OCI-LY3 (cell line): ENCODE measurements at regions not wholly inside any gene's neighbourhood (a gene's known extent, or its start where the extent isn't known, plus 50 kb on each side); places are given as distances from the start of the nearest gene placed in this dataset.

Experiments used
- H2AFZ ChIP-seq: fragments of 200-600, 300-600 bp; shearing (Covaris generic); 2 replicates; pipeline ENCODE4 v1.6.0; 2014; ENCODE audit warnings: antibody characterized with exemption, low read depth, low read length
- H3K27ac ChIP-seq: fragments of 200-600, 300-600 bp; sonication (generic); 2 replicates; pipeline ENCODE4 v1.5.1; 2014; ENCODE audit warnings: mild to moderate bottlenecking, low read length, moderate library complexity, mixed read lengths
- H3K27me3 ChIP-seq: fragments of 200-600, 300-600 bp; sonication (generic); 2 replicates; pipeline ENCODE4 v1.6.1; 2014; ENCODE audit warnings: low read depth, low read length, mixed read lengths
- H3K36me3 ChIP-seq: fragments of 200-600, 300-600 bp; sonication (generic); replicated peaks from 2 replicates; pipeline ENCODE3; 2014; ENCODE audit warnings: low read depth, low read length, mixed read lengths
- H3K4me1 ChIP-seq: fragments of 300-600, 200-600 bp; sonication (generic); 2 replicates; pipeline ENCODE4 v1.6.1; 2014; ENCODE audit warnings: low read length, mixed read lengths
- H3K4me2 ChIP-seq: fragments of 200-600, 300-600 bp; sonication (generic); 2 replicates; pipeline ENCODE4 v1.6.1; 2014; ENCODE audit warnings: low read length, mixed read lengths
- H3K4me3 ChIP-seq: fragments of 300-600, 200-600 bp; sonication (generic); 2 replicates; pipeline ENCODE4 v1.5.1; 2014; ENCODE audit warnings: antibody characterized with exemption, mild to moderate bottlenecking, low read length, moderate library complexity
- H3K79me2 ChIP-seq: fragments of 300-600, 200-600 bp; shearing (Covaris generic); 2 replicates; pipeline ENCODE4 v1.6.1; 2014; ENCODE audit warnings: mild to moderate bottlenecking, low read length, mixed read lengths
- H3K9ac ChIP-seq: fragments of 300-600, 200-600 bp; shearing (Covaris generic); 2 replicates; pipeline ENCODE4 v1.6.0; 2014; ENCODE audit warnings: mild to moderate bottlenecking, low read length, moderate library complexity
- H3K9me3 ChIP-seq: fragments of 200-600, 300-600 bp; shearing (Covaris generic); 2 replicates; pipeline ENCODE4 v1.6.1; 2014; ENCODE audit warnings: low read length, mixed read lengths; ENCODE audit not compliant: insufficient read depth
- H4K20me1 ChIP-seq: fragments of 200-600, 300-600 bp; sonication (generic); 2 replicates; pipeline ENCODE4 v1.6.1; 2016; ENCODE audit warnings: low read length, mixed read lengths; ENCODE audit not compliant: insufficient read depth
- CTCF ChIP-seq: fragments of 200-600, 300-600 bp; sonication (generic); IDR thresholded peaks from 2 replicates; pipeline ENCODE4 v1.5.1; 2014; ENCODE audit warnings: antibody characterized with exemption, low read length, low read depth
- EZH2phosphoT487 ChIP-seq: fragments of 200-600 bp; shearing (Covaris generic); IDR thresholded peaks from 2 replicates; pipeline ENCODE4 v1.6.1; 2018; ENCODE audit warnings: antibody characterized with exemption, mixed run types, low read depth

DNA sequence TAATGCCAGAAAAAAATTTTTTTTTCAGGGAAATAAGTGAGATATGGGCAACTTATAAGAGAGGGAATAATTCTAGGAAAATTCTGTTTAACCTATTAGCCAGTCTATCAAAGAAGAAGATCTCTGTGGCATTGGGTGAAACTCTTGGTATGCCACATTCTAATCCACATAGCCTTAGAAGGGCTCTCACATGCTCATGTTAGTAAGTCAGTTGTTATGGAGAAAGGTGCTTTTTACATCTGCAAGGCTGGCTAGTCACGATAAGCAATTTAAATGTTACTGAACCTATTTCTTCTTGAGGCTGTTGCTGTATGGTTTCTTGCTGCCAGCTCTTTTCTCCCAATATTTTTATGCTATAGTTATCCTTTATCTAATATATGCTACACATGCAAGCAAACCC lies 89.9 kb upstream of the MAGI1 start:
- Histone ChIP-seq H3K27me3 (peaks cover 3% of the 10 kb centered on the region; the same call in 1 of the 2 replicates), H3K27ac (no peak overlapping the region), H3K4me1 (no peaks in the 10 kb centered on the region), H3K4me2 (no peak overlapping the region), H3K4me3 (no peak overlapping the region), H3K79me2 (no peaks in the 10 kb centered on the region), H4K20me1 (no peaks in the 10 kb centered on the region), H2AFZ (no peak overlapping the region), H3K36me3 (no peaks in the 10 kb centered on the region), H3K9ac (no peak overlapping the region), H3K9me3 (no peaks in the 10 kb centered on the region)
- TF ChIP-seq EZH2phosphoT487 = no peak
- no peak for TF ChIP-seq CTCF

DNA sequence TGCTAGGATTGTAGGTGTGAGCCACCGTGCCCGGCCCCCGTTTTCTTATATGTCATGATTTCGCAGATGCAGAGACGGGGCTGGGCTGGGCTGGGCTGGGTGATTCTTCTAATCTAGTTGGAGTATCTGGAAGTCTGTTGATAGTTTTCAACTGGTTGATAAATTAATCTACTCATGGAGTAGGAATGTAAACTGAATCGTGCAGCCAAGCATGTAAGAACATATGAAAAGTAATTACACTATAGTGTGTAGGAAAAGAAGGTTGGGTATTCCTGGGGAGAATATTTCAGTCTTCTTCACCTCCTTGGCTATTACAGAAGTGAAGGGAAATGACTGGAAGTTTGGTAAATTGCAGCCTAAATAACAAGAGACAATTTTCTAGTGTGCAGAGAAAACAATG lies 82.6 kb upstream of the MAGI1 start:
- H3K4me3 ChIP-seq = no peak overlapping the region
- H3K27ac ChIP-seq = no peak overlapping the region
- TF ChIP-seq CTCF = no peak
- TF ChIP-seq EZH2phosphoT487 = no peak
- H2AFZ ChIP-seq = no peak overlapping the region
- H3K36me3 ChIP-seq = no peaks in the 10 kb centered on the region
- H4K20me1 ChIP-seq = no peaks in the 10 kb centered on the region
- no peaks in the 10 kb centered on the region for H3K9me3 ChIP-seq
- no peak overlapping the region for H3K4me2 ChIP-seq
- peaks cover 7% of the 10 kb centered on the region for H3K27me3 ChIP-seq
- peaks cover 6% of the 10 kb centered on the region; the same call in 1 of the 2 replicates for H3K4me1 ChIP-seq
- no peaks in the 10 kb centered on the region for H3K79me2 ChIP-seq
- H3K9ac ChIP-seq = no peak overlapping the region

DNA sequence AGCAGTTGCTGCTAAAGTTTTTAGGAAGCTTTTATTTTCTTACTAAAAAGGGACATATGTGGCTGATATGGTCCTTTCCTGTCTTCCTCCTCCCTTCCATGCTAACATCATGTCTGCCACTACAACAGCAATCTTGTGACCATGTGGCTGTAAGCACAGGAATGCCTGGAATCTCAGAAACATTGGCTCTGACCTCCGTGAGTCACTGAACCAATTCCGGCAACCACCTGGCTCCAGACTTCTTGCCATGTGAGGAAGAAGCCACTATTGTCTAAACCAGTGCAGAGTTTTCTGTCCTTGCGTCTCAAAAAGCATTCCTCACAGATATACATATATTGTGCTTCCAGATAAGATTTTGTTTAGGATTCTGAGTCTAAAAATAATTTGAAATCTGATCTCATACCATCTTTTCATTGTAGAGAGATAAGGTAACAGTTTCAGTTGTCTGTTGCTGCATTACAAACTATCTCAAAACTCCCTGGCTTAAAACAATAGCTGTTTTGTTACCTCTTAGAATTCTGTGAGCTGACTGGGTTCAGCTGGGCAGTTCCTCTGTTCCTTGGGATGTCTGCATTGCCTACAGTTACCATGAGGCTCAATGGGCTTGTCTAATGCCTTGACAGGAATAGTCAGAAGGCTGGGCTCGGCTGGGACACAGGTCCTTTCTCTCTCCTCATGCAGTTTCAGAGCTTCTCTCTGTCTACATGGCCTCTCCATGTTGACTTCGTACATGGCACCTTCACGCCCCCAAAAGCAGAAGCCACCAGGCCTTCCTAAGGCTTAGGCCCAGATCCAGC lies 77.3 kb upstream of the MAGI1 start:
- Histone ChIP-seq H3K4me2 (no peak overlapping the region), H3K79me2 (no peaks in the 10 kb centered on the region), H3K4me3 (no peak overlapping the region), H3K27ac (no peak overlapping the region), H3K9ac (no peak overlapping the region), H3K27me3 (peaks cover 11% of the 10 kb centered on the region), H3K9me3 (no peaks in the 10 kb centered on the region), H2AFZ (no peak overlapping the region), H4K20me1 (no peaks in the 10 kb centered on the region), H3K4me1 (peaks cover 6% of the 10 kb centered on the region; the same call in 1 of the 2 replicates), H3K36me3 (no peaks in the 10 kb centered on the region)
- TF ChIP-seq EZH2phosphoT487 = no peak
- no peak for TF ChIP-seq CTCF

DNA sequence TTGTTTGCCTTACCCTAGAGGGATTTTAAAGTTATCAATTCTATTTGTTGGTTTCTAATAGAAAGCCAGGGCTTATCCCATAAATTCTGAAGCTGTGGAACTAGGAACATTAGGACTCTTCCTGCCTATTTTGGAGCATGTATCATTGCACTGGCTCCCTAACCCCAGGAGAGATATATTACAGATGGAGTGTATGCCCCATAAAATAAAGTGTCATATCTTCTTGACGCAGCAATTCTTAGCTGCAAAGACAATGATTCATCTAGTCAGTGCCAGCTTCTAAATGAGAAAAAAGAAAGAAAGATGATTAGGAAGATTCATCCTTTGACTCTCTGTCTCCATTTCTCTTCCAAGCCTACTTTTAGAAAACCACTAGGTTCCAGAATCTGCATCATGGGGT lies 74.8 kb upstream of the MAGI1 start:
- H4K20me1 ChIP-seq = no peaks in the 10 kb centered on the region
- H3K9ac ChIP-seq = no peak overlapping the region
- H2AFZ ChIP-seq = no peak overlapping the region
- no peaks in the 10 kb centered on the region for H3K79me2 ChIP-seq
- TF ChIP-seq EZH2phosphoT487 = no peak
- TF ChIP-seq CTCF = no peak
- H3K27me3 ChIP-seq = peaks cover 11% of the 10 kb centered on the region
- H3K4me2 ChIP-seq = no peak overlapping the region
- H3K4me3 ChIP-seq = no peak overlapping the region
- no peak overlapping the region for H3K27ac ChIP-seq
- H3K9me3 ChIP-seq = no peaks in the 10 kb centered on the region
- no peaks in the 10 kb centered on the region for H3K36me3 ChIP-seq
- H3K4me1 ChIP-seq = peaks cover 6% of the 10 kb centered on the region; the same call in 1 of the 2 replicates
